ENCODE measurements at regions not wholly inside any gene's neighbourhood (a gene's known extent, or its start where the extent isn't known, plus 50 kb on each side); places are given as distances from the start of the nearest gene placed in this dataset.

DNA sequence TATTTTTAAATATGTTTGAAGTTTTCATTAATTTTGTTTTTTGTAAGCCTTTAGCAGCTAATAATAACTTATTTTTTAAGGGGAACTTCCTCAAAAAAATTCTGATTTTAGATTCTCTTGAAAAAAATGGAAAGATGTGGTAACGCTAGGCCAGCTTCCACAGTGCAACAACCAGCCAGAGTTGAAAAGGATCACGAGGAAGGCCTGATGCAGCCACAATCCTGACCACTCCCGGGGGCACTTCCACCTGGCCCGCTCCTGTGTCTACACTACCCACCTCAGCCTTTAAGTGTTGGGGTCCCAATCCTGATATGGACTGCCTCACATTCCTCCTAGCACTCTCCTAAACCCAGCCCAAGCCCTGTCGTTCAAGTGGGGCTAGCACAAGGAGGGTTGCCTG is 101.1 kb downstream of the TMEM17 start:
- no peak for TF ChIP-seq POLR2A (IDR thresholded peaks at IDR 0.05; ENCODE audit: low read depth, low read length)
- TF ChIP-seq RCOR1 (IDR thresholded peaks at IDR 0.05; ENCODE audit: insufficient replicate concordance, low read length) = no peak
- TF ChIP-seq, protein P1, sequence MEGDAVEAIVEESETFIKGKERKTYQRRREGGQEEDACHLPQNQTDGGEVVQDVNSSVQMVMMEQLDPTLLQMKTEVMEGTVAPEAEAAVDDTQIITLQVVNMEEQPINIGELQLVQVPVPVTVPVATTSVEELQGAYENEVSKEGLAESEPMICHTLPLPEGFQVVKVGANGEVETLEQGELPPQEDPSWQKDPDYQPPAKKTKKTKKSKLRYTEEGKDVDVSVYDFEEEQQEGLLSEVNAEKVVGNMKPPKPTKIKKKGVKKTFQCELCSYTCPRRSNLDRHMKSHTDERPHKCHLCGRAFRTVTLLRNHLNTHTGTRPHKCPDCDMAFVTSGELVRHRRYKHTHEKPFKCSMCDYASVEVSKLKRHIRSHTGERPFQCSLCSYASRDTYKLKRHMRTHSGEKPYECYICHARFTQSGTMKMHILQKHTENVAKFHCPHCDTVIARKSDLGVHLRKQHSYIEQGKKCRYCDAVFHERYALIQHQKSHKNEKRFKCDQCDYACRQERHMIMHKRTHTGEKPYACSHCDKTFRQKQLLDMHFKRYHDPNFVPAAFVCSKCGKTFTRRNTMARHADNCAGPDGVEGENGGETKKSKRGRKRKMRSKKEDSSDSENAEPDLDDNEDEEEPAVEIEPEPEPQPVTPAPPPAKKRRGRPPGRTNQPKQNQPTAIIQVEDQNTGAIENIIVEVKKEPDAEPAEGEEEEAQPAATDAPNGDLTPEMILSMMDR (conservative IDR thresholded peaks at IDR 0.05; ENCODE audit: low read depth, low read length) = no peak
- TF ChIP-seq, protein P2, sequence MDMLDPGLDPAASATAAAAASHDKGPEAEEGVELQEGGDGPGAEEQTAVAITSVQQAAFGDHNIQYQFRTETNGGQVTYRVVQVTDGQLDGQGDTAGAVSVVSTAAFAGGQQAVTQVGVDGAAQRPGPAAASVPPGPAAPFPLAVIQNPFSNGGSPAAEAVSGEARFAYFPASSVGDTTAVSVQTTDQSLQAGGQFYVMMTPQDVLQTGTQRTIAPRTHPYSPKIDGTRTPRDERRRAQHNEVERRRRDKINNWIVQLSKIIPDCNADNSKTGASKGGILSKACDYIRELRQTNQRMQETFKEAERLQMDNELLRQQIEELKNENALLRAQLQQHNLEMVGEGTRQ (IDR thresholded peaks at IDR 0.05; ENCODE audit: low read depth, low read length) = no peak
- TF ChIP-seq BHLHE40 (IDR thresholded peaks at IDR 0.05; ENCODE audit: low read depth, low read length) = no peak
- TF ChIP-seq RFX5 (IDR thresholded peaks at IDR 0.05; ENCODE audit: low read depth, low read length) = no peak
- no peak for TF ChIP-seq MXI1 (IDR thresholded peaks at IDR 0.05; ENCODE audit: borderline replicate concordance, low read depth, low read length)

Measured in IMR-90 (cell line).